GM12891 (cell line): ENCODE measurements at regions not wholly inside any gene's neighbourhood (a gene's known extent, or its start where the extent isn't known, plus 50 kb on each side); places are given as distances from the start of the nearest gene placed in this dataset.
"Not testable (repeated sequence)": the region's sequence is repeated elsewhere in the genome, so short reads cannot be mapped to it uniquely, and the experiment has no call there.

ENCODE experiments used
- DNase-seq: peaks from one replicate; pipeline ENCODE4 v3.0.0; 2011; ENCODE audit warnings: low spot score; ENCODE audit not compliant: insufficient read length
- FAIRE-seq: peaks from 2 replicates; lab custom pipeline; 2011; peaks lifted over from hg19 to GRCh38; lab: Jason Lieb, UNC
- PAX5 ChIP-seq: IDR thresholded peaks from 2 replicates; pipeline ENCODE4 v1.6.1; 2011; ENCODE audit warnings: low read length, moderate library complexity, mild to moderate bottlenecking; ENCODE audit not compliant: insufficient read depth, severe bottlenecking
- POLR2A ChIP-seq: IDR thresholded peaks from 2 replicates; pipeline ENCODE4 v1.6.1; 2011; ENCODE audit warnings: low read depth, low read length, control low read depth
- POLR2AphosphoS5 ChIP-seq: IDR thresholded peaks from 2 replicates; pipeline ENCODE4 v1.6.1; 2011; ENCODE audit warnings: low read depth, low read length, control low read depth
- POU2F2 ChIP-seq: IDR thresholded peaks from 2 replicates; pipeline ENCODE4 v1.6.1; 2011; ENCODE audit warnings: low read depth, mild to moderate bottlenecking, control low read depth, low read length, moderate library complexity
- SPI1 ChIP-seq: IDR thresholded peaks from 2 replicates; pipeline ENCODE4 v1.6.1; 2011; ENCODE audit warnings: low read depth, low read length, control low read depth
- TAF1 ChIP-seq: IDR thresholded peaks from 2 replicates; pipeline ENCODE4 v1.6.1; 2011; ENCODE audit warnings: low read depth, low read length, control low read depth

DNA sequence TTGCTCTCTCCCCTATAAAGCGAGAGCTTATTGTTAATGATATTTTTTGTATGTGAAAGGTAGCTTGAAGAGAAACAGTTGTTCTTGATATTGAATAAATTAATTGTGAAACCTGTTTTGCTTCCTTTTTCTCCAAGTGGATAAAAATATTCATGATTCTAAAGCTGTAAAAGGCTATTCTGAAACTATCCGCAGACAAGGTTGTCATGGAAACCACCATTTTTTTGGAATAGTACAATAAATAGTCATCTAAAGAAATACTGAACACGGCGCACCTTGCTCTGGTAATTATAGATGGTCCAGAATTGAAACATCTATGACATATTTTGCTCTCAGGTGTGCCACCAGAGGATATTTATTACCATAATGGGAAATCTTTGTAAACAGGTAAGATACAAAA, 1103.0 kb upstream of the SLC39A10 start:
- DNase-seq (no peak), FAIRE-seq (no peak)
- no peak for TF ChIP-seq PAX5
- TF ChIP-seq POLR2AphosphoS5: no peak
- TF ChIP-seq TAF1: no peak
- TF ChIP-seq POLR2A: no peak
- TF ChIP-seq SPI1: no peak
- no peak for TF ChIP-seq POU2F2

DNA sequence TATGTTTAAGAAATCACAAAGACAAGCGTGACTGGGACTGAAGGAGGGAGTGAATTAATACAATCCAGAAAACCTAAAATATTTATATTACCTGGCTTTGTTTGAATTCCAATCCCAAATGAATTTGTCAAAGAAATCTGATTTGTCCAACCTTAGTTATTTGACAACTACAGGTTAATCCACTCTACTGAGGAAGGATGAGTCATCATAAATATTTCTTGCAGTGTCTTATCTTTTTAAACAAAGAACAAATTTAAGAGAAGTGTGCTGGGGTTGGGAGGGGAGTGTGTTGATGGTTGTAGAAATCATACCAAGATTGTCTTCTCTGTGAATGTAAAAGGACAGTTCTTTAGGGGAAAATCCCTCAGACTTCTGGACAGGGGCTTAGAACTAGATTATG, 1106.3 kb upstream of the SLC39A10 start:
- no peak for DNase-seq
- FAIRE-seq: no peak
- TF ChIP-seq POU2F2: no peak
- no peak for TF ChIP-seq POLR2A
- no peak for TF ChIP-seq POLR2AphosphoS5
- TF ChIP-seq TAF1: no peak
- TF ChIP-seq PAX5: no peak
- no peak for TF ChIP-seq SPI1

DNA sequence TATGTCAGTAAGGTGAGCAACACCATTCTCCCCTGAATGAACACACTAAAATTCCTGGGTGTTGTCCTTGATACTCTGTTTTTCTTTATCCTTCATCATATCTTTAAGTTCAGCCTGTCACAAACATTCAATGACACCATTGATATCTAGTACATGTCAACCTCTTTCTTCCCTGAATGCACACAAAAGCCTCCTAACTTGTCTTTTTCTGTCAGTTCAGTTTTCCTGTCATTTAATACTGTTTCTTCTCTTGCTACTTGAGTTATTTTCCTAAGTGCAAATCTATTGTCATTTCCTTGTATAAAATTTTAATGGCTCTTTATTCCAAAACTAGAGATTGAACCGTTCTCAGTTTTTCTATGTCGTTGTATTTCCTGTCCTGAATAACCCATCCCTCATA, 1107.6 kb upstream of the SLC39A10 start:
- no peak for FAIRE-seq
- no peak for DNase-seq

DNA sequence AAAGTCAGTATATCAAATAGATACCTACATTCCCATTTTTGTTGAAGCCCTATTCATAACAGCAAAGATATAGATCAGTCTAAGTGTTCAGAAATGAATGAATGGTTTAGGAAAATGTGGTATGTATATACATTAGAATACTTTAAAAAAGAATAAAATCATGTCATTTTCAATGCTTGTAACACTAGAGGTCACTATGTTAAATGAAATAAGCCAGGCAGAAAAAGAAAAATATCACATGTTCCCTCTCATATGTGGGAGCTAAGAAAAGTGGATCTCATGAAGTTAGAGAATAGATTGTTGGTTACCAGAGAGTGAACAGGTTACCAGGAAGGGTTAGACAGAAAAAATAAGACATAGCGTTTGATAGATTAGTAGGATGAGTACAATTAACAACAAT, 1111.0 kb upstream of the SLC39A10 start:
- FAIRE-seq (no peak), DNase-seq (no peak)

More for the DNA sequence above, 1107.6 kb upstream of the SLC39A10 start:
- no peak for TF ChIP-seq TAF1
- no peak for TF ChIP-seq SPI1
- no peak for TF ChIP-seq POLR2A
- no peak for TF ChIP-seq POU2F2
- no peak for TF ChIP-seq PAX5
- no peak for TF ChIP-seq POLR2AphosphoS5

DNA sequence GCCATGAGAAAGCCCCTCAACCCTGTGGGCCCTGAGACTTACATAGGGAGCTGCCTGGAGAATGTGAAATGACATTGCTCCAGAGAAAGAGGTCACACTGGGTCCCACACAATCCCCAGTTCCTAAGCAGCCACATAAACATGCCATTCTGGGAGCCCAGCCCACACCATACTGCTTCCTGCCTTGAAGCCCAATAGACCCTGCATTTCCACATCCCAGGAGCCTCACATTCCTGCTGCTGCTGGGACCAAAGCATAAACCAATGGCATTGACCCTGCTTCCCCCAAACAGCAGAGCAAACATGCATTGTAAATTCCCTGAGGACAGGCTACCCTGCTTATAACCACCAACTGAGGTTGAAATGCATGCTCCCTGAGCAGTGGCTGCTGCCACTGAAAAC, 1117.6 kb upstream of the SLC39A10 start:
- no peak for DNase-seq
- FAIRE-seq: no peak
- no peak for TF ChIP-seq TAF1
- TF ChIP-seq PAX5: no peak
- TF ChIP-seq POLR2AphosphoS5: no peak
- no peak for TF ChIP-seq POLR2A
- TF ChIP-seq SPI1: no peak
- no peak for TF ChIP-seq POU2F2

More for the DNA sequence above, 1111.0 kb upstream of the SLC39A10 start:
- TF ChIP-seq POU2F2 (no peak), POLR2AphosphoS5 (no peak), SPI1 (no peak), POLR2A (no peak), PAX5 (no peak), TAF1 (no peak)

DNA sequence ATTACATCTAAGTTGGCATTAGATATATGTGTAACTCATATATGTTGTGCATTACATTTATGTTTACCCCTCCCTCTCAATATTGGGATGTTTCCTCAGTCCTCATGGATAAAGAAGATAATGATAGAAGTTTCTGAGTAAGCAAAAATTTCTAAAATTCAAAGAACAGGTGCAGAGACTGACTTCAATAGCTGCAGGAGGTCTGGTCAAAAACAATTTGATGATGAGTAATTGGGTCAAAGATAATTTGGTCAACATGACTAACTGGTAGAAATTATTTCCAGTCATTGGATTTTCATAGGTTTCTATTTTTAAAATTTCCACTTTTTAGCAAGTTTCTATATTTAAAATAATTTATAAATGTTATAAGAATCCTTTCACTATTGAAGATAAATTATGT, 1130.9 kb upstream of the SLC39A10 start:
- TF ChIP-seq POU2F2 (no peak), PAX5 (no peak)
- FAIRE-seq (no peak), DNase-seq (no peak)

DNA sequence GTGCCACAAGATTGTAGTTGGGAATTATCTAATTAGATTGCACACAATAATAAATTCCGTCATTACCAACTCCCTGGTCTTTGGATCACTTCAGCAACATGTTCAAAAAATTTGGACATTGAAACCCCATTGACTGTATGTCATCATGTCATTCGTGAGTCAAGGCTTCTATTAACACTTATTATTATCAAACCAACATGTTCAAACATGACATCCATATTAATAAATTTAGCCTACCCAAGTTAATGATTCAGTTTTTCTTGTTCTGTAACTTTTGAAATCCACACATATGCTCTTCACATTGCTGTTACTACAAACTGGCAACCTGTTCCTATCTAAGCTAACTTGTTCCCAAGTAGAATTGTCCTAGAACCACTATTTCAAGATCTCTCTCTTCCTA, 1142.7 kb upstream of the SLC39A10 start:
- DNase-seq: no peak
- FAIRE-seq: no peak
- TF ChIP-seq PAX5 (no peak), TAF1 (no peak), POU2F2 (no peak), POLR2AphosphoS5 (no peak), SPI1 (no peak), POLR2A (no peak)

DNA sequence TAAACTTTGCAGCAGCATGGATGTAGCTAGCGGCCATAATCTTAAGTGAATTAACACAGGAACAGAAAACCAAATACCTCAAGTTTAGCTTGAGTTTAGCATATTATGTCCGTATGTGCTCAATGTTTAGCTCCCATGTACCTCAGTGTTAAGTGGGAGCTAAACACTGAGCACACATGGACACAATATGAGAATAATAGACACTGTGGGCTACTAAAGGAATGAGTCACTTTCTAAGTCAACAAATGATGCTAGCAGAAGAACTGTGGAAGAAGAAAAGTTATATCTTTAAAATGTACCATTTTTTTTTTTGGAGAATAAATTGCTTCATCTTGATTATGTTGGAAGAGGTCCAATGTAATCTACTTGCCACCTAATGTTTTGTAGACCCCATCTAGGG, 1146.0 kb upstream of the SLC39A10 start:
- FAIRE-seq: peak; percentile 54
- not testable (repeated sequence) for DNase-seq

DNA sequence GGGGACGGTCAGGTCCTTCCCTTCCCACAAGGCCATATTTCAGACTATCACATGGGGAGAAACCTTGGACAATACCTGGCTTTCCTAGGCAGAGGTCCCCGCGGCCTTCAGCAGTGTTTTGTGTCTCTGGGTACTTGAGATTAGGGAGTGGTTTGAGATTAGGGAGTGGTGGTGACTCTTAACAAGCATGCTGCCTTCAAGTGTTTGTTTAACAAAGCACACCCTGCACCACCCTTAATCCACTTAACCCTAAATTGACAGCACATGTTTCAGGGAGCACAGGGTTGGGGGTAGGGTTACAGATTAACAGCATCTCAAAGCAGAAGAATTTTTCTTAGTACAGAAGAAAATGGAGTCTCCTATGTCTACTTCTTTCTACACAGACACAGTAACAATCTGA, 1152.2 kb upstream of the SLC39A10 start:
- not testable (repeated sequence) for FAIRE-seq, DNase-seq

DNA sequence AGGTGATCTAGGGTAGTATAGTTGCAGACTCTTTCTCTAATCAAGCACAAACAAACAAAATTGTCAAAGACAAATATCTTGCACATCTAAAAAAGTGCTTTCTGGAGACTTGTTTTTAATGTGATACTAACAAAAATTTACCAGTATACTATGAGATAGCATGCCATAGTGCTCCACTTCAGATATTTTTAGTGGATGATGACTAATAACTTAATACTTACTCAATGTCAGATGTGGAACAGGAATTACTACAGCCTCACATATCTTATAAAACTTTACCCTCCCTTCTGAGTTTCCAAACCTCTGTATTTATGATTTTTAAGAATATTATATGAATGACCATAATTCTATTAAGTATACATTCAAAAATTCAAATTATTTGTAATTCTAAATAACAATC, 1162.0 kb upstream of the SLC39A10 start:
- DNase-seq (no peak), FAIRE-seq (no peak)
- TF ChIP-seq POLR2A (no peak), POU2F2 (no peak), POLR2AphosphoS5 (no peak), PAX5 (no peak), SPI1 (no peak), TAF1 (no peak)

DNA sequence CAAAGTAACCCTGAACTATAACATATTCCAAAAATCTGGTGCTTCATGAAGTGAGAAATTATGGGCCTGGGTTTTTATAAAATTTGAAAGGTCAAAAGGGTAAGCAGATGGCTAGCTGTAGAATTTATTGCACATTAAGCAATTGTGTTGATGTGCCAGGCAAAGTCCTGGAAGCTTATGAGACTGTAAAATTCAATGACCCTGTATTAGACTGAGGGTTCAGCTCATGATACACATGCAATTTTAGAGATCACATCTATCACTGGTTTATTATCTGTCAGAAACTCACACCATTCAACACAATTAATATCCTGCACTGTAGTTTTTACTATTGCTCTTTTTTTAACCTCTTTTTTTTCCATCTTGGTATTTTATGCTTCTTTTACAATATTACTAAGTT, 1162.6 kb upstream of the SLC39A10 start:
- no peak for FAIRE-seq
- no peak for DNase-seq
- TF ChIP-seq POLR2AphosphoS5 (no peak), TAF1 (no peak), POLR2A (no peak), PAX5 (no peak), POU2F2 (no peak), SPI1 (no peak)

DNA sequence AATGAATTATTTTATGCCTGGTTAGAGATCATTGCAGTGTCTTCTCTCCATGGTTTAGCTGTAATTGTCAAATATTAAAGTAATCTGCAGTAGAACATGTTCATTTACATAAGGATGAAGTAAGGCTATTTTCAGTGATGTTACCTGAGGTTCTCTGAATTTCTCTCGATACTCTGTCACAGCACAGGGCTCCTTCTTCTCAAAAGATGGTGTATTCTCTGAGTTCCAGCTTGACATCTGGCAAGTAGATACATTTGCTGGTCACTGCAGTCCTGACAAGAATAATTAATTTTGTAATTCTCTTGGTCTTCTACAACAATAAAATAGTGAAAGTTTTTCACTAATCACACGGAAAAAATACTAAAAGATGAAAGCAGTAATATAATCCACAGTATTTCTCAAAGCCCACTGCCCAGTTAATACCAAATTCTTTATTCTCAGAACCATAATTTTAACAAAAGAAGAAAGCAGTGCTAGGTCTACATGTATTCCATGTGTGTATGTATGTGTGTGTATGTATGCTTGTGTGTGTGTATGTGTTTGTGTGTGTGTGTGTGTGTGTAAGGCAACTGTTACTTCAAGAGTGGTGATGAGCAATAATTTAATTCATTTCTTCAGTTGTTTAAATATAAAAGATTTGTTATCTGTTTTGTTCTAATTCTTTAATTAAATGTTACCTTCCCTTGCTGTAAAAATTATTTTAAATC, 1165.5 kb upstream of the SLC39A10 start:
- TF ChIP-seq TAF1 (no peak), PAX5 (no peak), POLR2AphosphoS5 (no peak), SPI1 (no peak), POLR2A (no peak), POU2F2 (no peak)
- DNase-seq (no peak), FAIRE-seq (no peak)
